H1 (cell line): ENCODE measurements at regions not wholly inside any gene's neighbourhood (a gene's known extent, or its start where the extent isn't known, plus 50 kb on each side); places are given as distances from the start of the nearest gene placed in this dataset.

ENCODE experiments used
- CBX8 ChIP-seq: fragments of 300-800, 300-1000 bp; sonication (generic); IDR thresholded peaks from 2 replicates; pipeline ENCODE4 v1.7.1; 2016; ENCODE audit warnings: low read depth, low read length, borderline replicate concordance
- HDAC6 ChIP-seq: IDR thresholded peaks from one replicate; pipeline ENCODE4 v1.7.1; 2012; ENCODE audit warnings: low read depth, mild to moderate bottlenecking, inconsistent platforms, low read length, moderate library complexity
- NANOG ChIP-seq: IDR thresholded peaks from 2 replicates; pipeline ENCODE4 v1.6.1; 2011; ENCODE audit warnings: low read length, low read depth, mild to moderate bottlenecking, inconsistent platforms; ENCODE audit not compliant: insufficient read depth, poor library complexity, severe bottlenecking
- SP1 ChIP-seq: IDR thresholded peaks from 2 replicates; pipeline ENCODE4 v1.6.1; 2011; ENCODE audit warnings: low read depth, low read length

DNA sequence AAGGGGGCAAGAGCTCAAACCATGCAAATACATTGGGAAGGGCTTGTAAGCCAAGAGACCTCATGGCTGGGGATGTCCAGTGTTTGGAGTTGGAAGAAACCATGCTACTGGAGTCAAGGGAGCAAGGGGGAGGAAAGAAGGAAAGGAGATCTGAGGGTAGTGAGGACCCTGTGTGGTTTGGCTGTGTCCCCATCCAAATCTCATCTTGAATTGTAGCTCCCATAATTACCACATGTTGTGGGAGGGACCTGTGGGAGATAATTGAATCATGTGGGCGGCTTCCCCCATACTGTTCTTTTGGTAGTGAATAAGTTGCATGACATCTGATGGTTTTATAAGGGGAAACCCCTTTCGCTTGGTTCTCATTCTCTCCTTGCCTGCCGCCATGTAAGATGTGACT is 56.5 kb upstream of the ADRB1 start (continued):
- TF ChIP-seq SP1, result no peak
- no peak for TF ChIP-seq NANOG
- no peak for TF ChIP-seq HDAC6
- TF ChIP-seq CBX8, result no peak
